Cardiac septum (tissue), 1 donor: ENCODE measurements at regions not wholly inside any gene's neighbourhood (a gene's known extent, or its start where the extent isn't known, plus 50 kb on each side); places are given as distances from the start of the nearest gene placed in this dataset.

Experiments used
- DNase-seq: peaks from one replicate; pipeline ENCODE4 v3.0.0-alpha.2; 2020; ENCODE audit warnings: low spot score
- intact Hi-C: fragments of 100-400 bp; cut with DNase I; formaldehyde crosslinking; loops from one replicate; pipeline ENCODE4 v1.14.0; 2022
- donor health status: DM: no; HTN: no; CAD: no.

- intact Hi-C loops, result loop anchor here (5.0 to 10.0 kb wide), 2 partner anchors 105 to 257 kb away; no protein-coding TSS in a partner anchor
- DNase-seq, result no peak
Observed at GRCh38 chr5:56357426-56357825, 124.3 kb upstream of the ANKRD55 start.

- no peak for DNase-seq
- intact Hi-C loops, result loop anchor here (5.0 to 10.0 kb wide), 2 partner anchors 106 to 258 kb away; no protein-coding TSS in a partner anchor
Observed at GRCh38 chr5:56356836-56357160, 123.7 kb upstream of the ANKRD55 start.

- no peak for DNase-seq
- intact Hi-C loops, result loop anchor here (5.0 to 10.0 kb wide), 2 partner anchors 106 to 259 kb away; no protein-coding TSS in a partner anchor
Observed at GRCh38 chr5:56356121-56356835, 123.1 kb upstream of the ANKRD55 start.

- DNase-seq, result no peak
- intact Hi-C loops, result loop anchor here (5.0 to 10.0 kb wide), 4 partner anchors 78 to 260 kb away; no protein-coding TSS in a partner anchor
Observed at GRCh38 chr5:56354836-56355235, 121.7 kb upstream of the ANKRD55 start.

- DNase-seq, result no peak
- intact Hi-C loops, result loop anchor here (5.0 to 10.0 kb wide), 3 partner anchors 76 to 262 kb away; no protein-coding TSS in a partner anchor
Observed at GRCh38 chr5:56352808-56353590, 119.9 kb upstream of the ANKRD55 start.

- intact Hi-C loops, result loop anchor here (5.0 to 10.0 kb wide), 3 partner anchors 73 to 264 kb away; no protein-coding TSS in a partner anchor
- DNase-seq, result peak; percentile 83
Observed at GRCh38 chr5:56350597-56351170, 117.6 kb upstream of the ANKRD55 start.

- DNase-seq, result no peak
- intact Hi-C loops, result loop anchor here (5.0 to 10.0 kb wide), 3 partner anchors 73 to 265 kb away; no protein-coding TSS in a partner anchor
Observed at GRCh38 chr5:56350011-56350596, 117.0 kb upstream of the ANKRD55 start.

- intact Hi-C loops, result no loop called here
- no peak for DNase-seq
Observed at GRCh38 chr5:56349461-56349860, 116.3 kb upstream of the ANKRD55 start.

- DNase-seq, result no peak
- intact Hi-C loops, result no loop called here
Observed at GRCh38 chr5:56346741-56347535, 113.8 kb upstream of the ANKRD55 start.

GRCh38 chr5:56346044-56346710 is 113.0 kb upstream of the ANKRD55 start:
- intact Hi-C loops, result no loop called here

GRCh38 chr5:56345352-56345751 is 112.2 kb upstream of the ANKRD55 start:
- intact Hi-C loops, result no loop called here
- no peak for DNase-seq

More at GRCh38 chr5:56346044-56346710, 113.0 kb upstream of the ANKRD55 start:
- no peak for DNase-seq

GRCh38 chr5:56344594-56344993 is 111.5 kb upstream of the ANKRD55 start:
- no peak for DNase-seq
- intact Hi-C loops, result no loop called here

- intact Hi-C loops, result no loop called here
- DNase-seq, result no peak
Observed at GRCh38 chr5:56343988-56344387, 110.9 kb upstream of the ANKRD55 start.

- intact Hi-C loops, result no loop called here
- DNase-seq, result no peak
Observed at GRCh38 chr5:56342616-56343015, 109.5 kb upstream of the ANKRD55 start.

- intact Hi-C loops, result no loop called here
- DNase-seq, result no peak
Observed at GRCh38 chr5:56340196-56340980, 107.3 kb upstream of the ANKRD55 start.

- intact Hi-C loops, result no loop called here
- no peak for DNase-seq
Observed at GRCh38 chr5:56339732-56340131, 106.6 kb upstream of the ANKRD55 start.

- intact Hi-C loops, result no loop called here
- no peak for DNase-seq
Observed at GRCh38 chr5:56337715-56338319, 104.7 kb upstream of the ANKRD55 start.
